Keratinocyte (primary cell): ENCODE measurements at regions not wholly inside any gene's neighbourhood (a gene's known extent, or its start where the extent isn't known, plus 50 kb on each side); places are given as distances from the start of the nearest gene placed in this dataset.

ENCODE experiments used
- DNase-seq: peaks from one replicate; pipeline ENCODE4 v3.0.0-alpha.2; 2011; ENCODE audit warnings: low read depth, missing footprints, low spot score
- FAIRE-seq: peaks from 2 replicates; lab custom pipeline; 2011; peaks lifted over from hg19 to GRCh38; lab: Jason Lieb, UNC
- H2AFZ ChIP-seq: 2 replicates; pipeline ENCODE4 v1.6.0; 2012; ENCODE audit warnings: low read length, control low read depth, inconsistent platforms; ENCODE audit not compliant: control insufficient read depth
- H3K27ac ChIP-seq: 2 replicates; pipeline ENCODE4 v1.5.1; 2011; ENCODE audit warnings: low read length; ENCODE audit not compliant: control insufficient read depth, insufficient read depth
- H3K27me3 ChIP-seq: 3 replicates; pipeline ENCODE4 v1.6.0; 2011; ENCODE audit warnings: low read length; ENCODE audit not compliant: control insufficient read depth, insufficient read depth; ENCODE audit errors: extremely low read depth
- H3K36me3 ChIP-seq, 2 experiments: 2 replicates in 1 of 2; 3 replicates in 1 of 2; pipeline ENCODE4 v1.5.1; 2011; ENCODE audit warnings: low read length in 2 of 2, mild to moderate bottlenecking in 1 of 2; ENCODE audit not compliant: control insufficient read depth in 2 of 2, insufficient read depth in 2 of 2; ENCODE audit errors: extremely low read depth in 1 of 2
- H3K4me1 ChIP-seq: 3 replicates; pipeline ENCODE4 v1.5.1; 2011; ENCODE audit warnings: low read length; ENCODE audit not compliant: control insufficient read depth, insufficient read depth; ENCODE audit errors: extremely low read depth
- H3K4me2 ChIP-seq: 3 replicates; pipeline ENCODE4 v1.6.0; 2011; ENCODE audit warnings: low read depth, low read length; ENCODE audit not compliant: control insufficient read depth, insufficient read depth; ENCODE audit errors: extremely low read depth
- H3K4me3 ChIP-seq, 3 experiments: fragments of 200-600 bp in 1 of 3; sonication (generic) in 1 of 3; 2 replicates in 2 of 3; 3 replicates in 1 of 3; pipeline ENCODE4 v1.5.1; 2011 to 2016; ENCODE audit warnings: low read length in 3 of 3, mild to moderate bottlenecking in 3 of 3, control low read depth in 2 of 3, inconsistent platforms in 1 of 3, low read depth in 1 of 3, mixed read lengths in 1 of 3, mixed run types in 1 of 3, moderate library complexity in 1 of 3; ENCODE audit not compliant: control insufficient read depth in 2 of 3, insufficient read depth in 2 of 3; ENCODE audit errors: extremely low read depth in 1 of 3
- H3K79me2 ChIP-seq: 2 replicates; pipeline ENCODE4 v1.6.0; 2012; ENCODE audit warnings: low read length; ENCODE audit not compliant: control insufficient read depth, insufficient read depth
- H3K9ac ChIP-seq: 3 replicates; pipeline ENCODE4 v1.6.0; 2011; ENCODE audit warnings: low read length; ENCODE audit not compliant: control insufficient read depth, insufficient read depth; ENCODE audit errors: extremely low read depth
- H3K9me1 ChIP-seq: 3 replicates; pipeline ENCODE4 v1.6.0; 2011; ENCODE audit warnings: low read length; ENCODE audit not compliant: control insufficient read depth, insufficient read depth; ENCODE audit errors: extremely low read depth
- H3K9me3 ChIP-seq: 2 replicates; pipeline ENCODE4 v1.5.1; 2012; ENCODE audit warnings: low read depth, low read length; ENCODE audit not compliant: control insufficient read depth
- H4K20me1 ChIP-seq: 3 replicates; pipeline ENCODE4 v1.6.0; 2011; ENCODE audit warnings: low read length; ENCODE audit not compliant: control insufficient read depth, insufficient read depth; ENCODE audit errors: extremely low read depth
- CTCF ChIP-seq, 3 experiments: IDR thresholded peaks in 1 of 3; conservative IDR thresholded peaks in 1 of 3; optimal IDR thresholded peaks in 1 of 3; 2 replicates in 2 of 3; 3 replicates in 1 of 3; pipeline versions ENCODE3 to v1.5.1; 2011; ENCODE audit warnings: low read length in 3 of 3, mild to moderate bottlenecking in 3 of 3, moderate library complexity in 2 of 3, control low read depth in 1 of 3, inconsistent platforms in 1 of 3; ENCODE audit not compliant: insufficient read depth in 2 of 3; ENCODE audit errors: extremely low read depth in 1 of 3
- EZH2 ChIP-seq: IDR thresholded peaks from one replicate; pipeline ENCODE4 v1.6.1; 2012; ENCODE audit warnings: inconsistent platforms, mild to moderate bottlenecking, low read length, moderate library complexity
- dilution Hi-C: fragments of 300-500 bp; cut with MboI; formaldehyde crosslinking; loops from one replicate; pipeline ENCODE4 v1.7.0; 2020; ENCODE audit warnings: low sequenced_read_pairs; ENCODE audit not compliant: extremely low pct_ligation_motif_present

- H2AFZ ChIP-seq = no peak overlapping the region
- no peaks in the 10 kb centered on the region for H3K4me1 ChIP-seq
- no peak overlapping the region for H3K4me2 ChIP-seq
- no peak for DNase-seq
- no peaks in the 10 kb centered on the region for H3K36me3 ChIP-seq
- H3K27ac ChIP-seq = no peak overlapping the region
- no peak overlapping the region for H3K4me3 ChIP-seq
- H3K9me1 ChIP-seq = no peaks in the 10 kb centered on the region
- H3K9me3 ChIP-seq = no peaks in the 10 kb centered on the region
- H3K9ac ChIP-seq = no peak overlapping the region
- TF ChIP-seq EZH2 = no peak
- no peak for TF ChIP-seq CTCF (optimal IDR thresholded peaks at IDR 0.05 in 1 of 3, IDR thresholded peaks at IDR 0.05 in 1 of 3, conservative IDR thresholded peaks at IDR 0.05 in 1 of 3; ENCODE audit: extremely low read depth in 1 of 3, insufficient read depth in 2 of 3, low read length in 3 of 3)
- H3K27me3 ChIP-seq = no peaks in the 10 kb centered on the region
- H3K79me2 ChIP-seq = no peaks in the 10 kb centered on the region
- dilution Hi-C loops = loop anchor here (25.0 kb wide), 1 partner anchor 133 kb away; no protein-coding TSS in a partner anchor
- no peaks in the 10 kb centered on the region for H4K20me1 ChIP-seq
- no peak for FAIRE-seq
Observed at GRCh38 chr16:75804368-75804767, 78.1 kb upstream of the CPHXL start.

GRCh38 chr16:75805946-75806345 lies 79.7 kb upstream of the CPHXL start:
- no peak overlapping the region for H3K4me3 ChIP-seq
- no peaks in the 10 kb centered on the region for H4K20me1 ChIP-seq
- dilution Hi-C loops = loop anchor here (25.0 kb wide), 1 partner anchor 131 kb away; no protein-coding TSS in a partner anchor
- H3K27me3 ChIP-seq = no peaks in the 10 kb centered on the region
- DNase-seq (no peak), FAIRE-seq (no peak)
- no peak overlapping the region for H2AFZ ChIP-seq
- H3K4me1 ChIP-seq = no peaks in the 10 kb centered on the region
- no peaks in the 10 kb centered on the region for H3K9me1 ChIP-seq
- no peaks in the 10 kb centered on the region for H3K9me3 ChIP-seq
- TF ChIP-seq CTCF (optimal IDR thresholded peaks at IDR 0.05 in 1 of 3, IDR thresholded peaks at IDR 0.05 in 1 of 3, conservative IDR thresholded peaks at IDR 0.05 in 1 of 3; ENCODE audit: extremely low read depth in 1 of 3, insufficient read depth in 2 of 3, low read length in 3 of 3) (no peak), EZH2 (no peak)
- no peaks in the 10 kb centered on the region for H3K79me2 ChIP-seq
- H3K9ac ChIP-seq = no peak overlapping the region
- no peak overlapping the region for H3K4me2 ChIP-seq
- H3K36me3 ChIP-seq = no peaks in the 10 kb centered on the region
- no peak overlapping the region for H3K27ac ChIP-seq
